ENCODE measurements at regions not wholly inside any gene's neighbourhood (a gene's known extent, or its start where the extent isn't known, plus 50 kb on each side); places are given as distances from the start of the nearest gene placed in this dataset.

DNA sequence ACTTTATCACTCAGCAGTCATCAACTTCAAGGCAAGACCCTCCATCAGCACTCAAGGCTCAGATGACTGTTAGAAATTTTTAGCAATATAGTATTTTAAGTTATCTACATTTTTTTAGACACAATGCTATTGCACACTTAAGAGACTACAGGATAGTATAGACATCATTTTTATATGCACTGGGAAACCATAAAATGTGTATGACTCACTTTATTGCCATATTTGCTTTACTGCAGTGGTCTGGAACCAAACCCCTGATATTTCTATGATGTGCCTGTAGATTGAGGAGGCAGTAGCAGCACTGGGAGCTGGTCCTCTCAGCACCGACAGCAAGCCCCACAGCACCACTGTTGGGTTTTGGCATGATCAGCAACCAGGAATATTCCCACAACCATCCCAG, 264.8 kb upstream of the HNRNPA3 start:
- no peak for TF ChIP-seq CTCF (IDR thresholded peaks at IDR 0.05)
- no peak for TF ChIP-seq ZNF317 (CRISPR knock-in tag; IDR thresholded peaks at IDR 0.05; ENCODE audit: borderline replicate concordance, low read depth)
- TF ChIP-seq SMAD4 (CRISPR knock-in tag; IDR thresholded peaks at IDR 0.05): no peak
- TF ChIP-seq NR2C2 (CRISPR knock-in tag; IDR thresholded peaks at IDR 0.05): no peak

Measured in WTC11 (cell line).